Activated CD8-positive, alpha-beta memory T cell treated with anti-CD3 and anti-CD28 coated beads for 24 hours (primary cell): ENCODE measurements at regions not wholly inside any gene's neighbourhood (a gene's known extent, or its start where the extent isn't known, plus 50 kb on each side); places are given as distances from the start of the nearest gene placed in this dataset.

Experiments used
- DNase-seq: peaks from one replicate; pipeline ENCODE4 v3.0.0-alpha.2; 2020

GRCh38 chr22:27192135-27192829 lies 534.9 kb downstream of the MIAT start:
- DNase-seq = no peak

GRCh38 chr22:27193215-27193614 lies 535.8 kb downstream of the MIAT start:
- no peak for DNase-seq

GRCh38 chr22:27193636-27194035 lies 536.2 kb downstream of the MIAT start:
- DNase-seq = no peak

- DNase-seq = no peak
Observed at GRCh38 chr22:27194096-27194748, 536.8 kb downstream of the MIAT start.

- no peak for DNase-seq
Observed at GRCh38 chr22:27195094-27195493, 537.7 kb downstream of the MIAT start.

- no peak for DNase-seq
Observed at GRCh38 chr22:27195494-27195893, 538.1 kb downstream of the MIAT start.

GRCh38 chr22:27196606-27197005 lies 539.2 kb downstream of the MIAT start:
- DNase-seq = no peak

GRCh38 chr22:27197052-27197451 lies 539.7 kb downstream of the MIAT start:
- no peak for DNase-seq

- DNase-seq = no peak
Observed at GRCh38 chr22:27197618-27198017, 540.2 kb downstream of the MIAT start.

GRCh38 chr22:27198518-27199035 lies 541.2 kb downstream of the MIAT start:
- no peak for DNase-seq

GRCh38 chr22:27199354-27199753 lies 542.0 kb downstream of the MIAT start:
- no peak for DNase-seq

GRCh38 chr22:27201276-27201675 lies 543.9 kb downstream of the MIAT start:
- no peak for DNase-seq

- no peak for DNase-seq
Observed at GRCh38 chr22:27201741-27202140, 544.4 kb downstream of the MIAT start.

GRCh38 chr22:27203276-27203660 lies 545.9 kb downstream of the MIAT start:
- DNase-seq = no peak

GRCh38 chr22:27204280-27204679 lies 546.9 kb downstream of the MIAT start:
- no peak for DNase-seq

- no peak for DNase-seq
Observed at GRCh38 chr22:27204817-27205216, 547.4 kb downstream of the MIAT start.

GRCh38 chr22:27205492-27206373 lies 548.3 kb downstream of the MIAT start:
- DNase-seq = no peak

GRCh38 chr22:27206374-27207133 lies 549.2 kb downstream of the MIAT start:
- DNase-seq = no peak

- no peak for DNase-seq
Observed at GRCh38 chr22:27207266-27207665, 549.9 kb downstream of the MIAT start.

GRCh38 chr22:27207907-27208306 lies 550.5 kb downstream of the MIAT start:
- no peak for DNase-seq

- DNase-seq = no peak
Observed at GRCh38 chr22:27210111-27210730, 552.8 kb downstream of the MIAT start.

- no peak for DNase-seq
Observed at GRCh38 chr22:27212102-27212501, 554.7 kb downstream of the MIAT start.
